GM23338 (cell line): ENCODE measurements at regions not wholly inside any gene's neighbourhood (a gene's known extent, or its start where the extent isn't known, plus 50 kb on each side); places are given as distances from the start of the nearest gene placed in this dataset.

Source experiments
- CREB1 ChIP-seq: fragments of 250-450 bp; sonication (Bioruptor Pico); IDR thresholded peaks from 2 replicates; pipeline ENCODE4 v1.5.0; 2020; ENCODE audit warnings: low read depth, mild to moderate bottlenecking, moderate library complexity
- CTCF ChIP-seq, 2 experiments: fragments of 200-600 bp in 1 of 2; sonication (generic) in 1 of 2; conservative IDR thresholded peaks; 2 replicates each; pipeline versions ENCODE4 v1.5.1 to v1.6.1; 2016 to 2017; ENCODE audit warnings: antibody characterized with exemption in 2 of 2, low read depth in 2 of 2, mild to moderate bottlenecking in 2 of 2, moderate library complexity in 1 of 2
- ETS1 ChIP-seq: IDR thresholded peaks from 2 replicates; pipeline ENCODE4 v1.6.1; 2016; ENCODE audit warnings: antibody characterized with exemption
- EZH2 ChIP-seq: fragments of 200-600 bp; sonication (generic); IDR thresholded peaks from one replicate; pipeline ENCODE4 v1.8.0; 2017; ENCODE audit warnings: antibody characterized with exemption, mild to moderate bottlenecking, low read depth; ENCODE audit not compliant: unreplicated experiment
- EZH2phosphoT487 ChIP-seq: fragments of 200-600 bp; sonication (generic); IDR thresholded peaks from one replicate; pipeline ENCODE4 v1.8.1; 2018; ENCODE audit warnings: antibody characterized with exemption; ENCODE audit not compliant: unreplicated experiment
- JUNB ChIP-seq: IDR thresholded peaks from one replicate; pipeline ENCODE4 v1.6.1; 2016; ENCODE audit warnings: antibody characterized with exemption; ENCODE audit not compliant: unreplicated experiment
- POLR2AphosphoS5 ChIP-seq: IDR thresholded peaks from 2 replicates; pipeline ENCODE4 v1.6.1; 2016; ENCODE audit warnings: antibody characterized with exemption, low read depth
- REST ChIP-seq: IDR thresholded peaks from one replicate; pipeline ENCODE4 v1.6.1; 2018; ENCODE audit warnings: antibody characterized with exemption; ENCODE audit not compliant: unreplicated experiment
- STAT1 ChIP-seq: IDR thresholded peaks from one replicate; pipeline ENCODE4 v1.6.1; 2016; ENCODE audit warnings: antibody characterized with exemption; ENCODE audit not compliant: unreplicated experiment
- ZNF114 ChIP-seq: fragments of 250-450 bp; sonication (Bioruptor Pico); IDR thresholded peaks from 2 replicates; pipeline ENCODE4 v1.5.0; 2020; ENCODE audit warnings: mild to moderate bottlenecking, moderate library complexity
- ZNF331 ChIP-seq: fragments of 250-450 bp; sonication (Bioruptor Pico); IDR thresholded peaks from 2 replicates; pipeline ENCODE4 v1.5.0; 2020; ENCODE audit warnings: low read depth, mild to moderate bottlenecking, moderate library complexity
- ZNF462 ChIP-seq: fragments of 250-450 bp; sonication (Bioruptor Pico); IDR thresholded peaks from 2 replicates; pipeline ENCODE4 v1.5.0; 2020; ENCODE audit warnings: mild to moderate bottlenecking, moderate library complexity

GRCh38 chr7:8975681-8976080, 542.3 kb downstream of the NXPH1 start:
- TF ChIP-seq CTCF (conservative IDR thresholded peaks at IDR 0.05; ENCODE audit: low read depth in 2 of 2) (no peak), EZH2 (no peak), POLR2AphosphoS5 (no peak), CREB1 (CRISPR knock-in tag) (no peak), REST (no peak), EZH2phosphoT487 (no peak), JUNB (no peak), ZNF114 (CRISPR knock-in tag) (no peak), ZNF462 (CRISPR knock-in tag) (no peak), ZNF331 (CRISPR knock-in tag) (no peak), ETS1 (no peak), STAT1 (no peak)
